Panc1 (cell line): ENCODE measurements at regions not wholly inside any gene's neighbourhood (a gene's known extent, or its start where the extent isn't known, plus 50 kb on each side); places are given as distances from the start of the nearest gene placed in this dataset.

Source experiments
- CTCF ChIP-seq: fragments of 450-650 bp; IDR thresholded peaks from 2 replicates; pipeline ENCODE4 v1.5.1; 2017; ENCODE audit warnings: mild to moderate bottlenecking
- POLR2AphosphoS5 ChIP-seq: IDR thresholded peaks from 2 replicates; pipeline ENCODE4 v1.6.1; 2012; ENCODE audit warnings: mild to moderate bottlenecking, low read depth, low read length, moderate library complexity
- REST ChIP-seq, 2 experiments: IDR thresholded peaks; 2 replicates each; pipeline ENCODE4 v1.6.1; 2011 to 2012; ENCODE audit warnings: low read depth in 2 of 2, control low read depth in 1 of 2, low read length in 1 of 2, mild to moderate bottlenecking in 1 of 2, moderate library complexity in 1 of 2; ENCODE audit not compliant: insufficient read depth in 1 of 2
- SIN3A ChIP-seq: IDR thresholded peaks from 2 replicates; pipeline ENCODE4 v1.6.1; 2012; ENCODE audit warnings: low read depth, mild to moderate bottlenecking, low read length, moderate library complexity, borderline replicate concordance; ENCODE audit not compliant: insufficient read depth
- TCF7L2 ChIP-seq: IDR thresholded peaks from 2 replicates; pipeline ENCODE4 v1.6.1; 2011; ENCODE audit warnings: mild to moderate bottlenecking, low read depth, low read length, inconsistent platforms

GRCh38 chr2:10239561-10239967 is 63.1 kb upstream of the HPCAL1 start:
- TF ChIP-seq CTCF, result no peak; the same call in 1 of the 2 replicates
- no peak for TF ChIP-seq REST (IDR thresholded peaks at IDR 0.05; ENCODE audit: insufficient read depth in 1 of 2, low read depth in 2 of 2, low read length in 1 of 2)
- no peak for TF ChIP-seq TCF7L2
- TF ChIP-seq POLR2AphosphoS5, result no peak
- no peak for TF ChIP-seq SIN3A
